ENCODE measurements at regions not wholly inside any gene's neighbourhood (a gene's known extent, or its start where the extent isn't known, plus 50 kb on each side); places are given as distances from the start of the nearest gene placed in this dataset.

DNA sequence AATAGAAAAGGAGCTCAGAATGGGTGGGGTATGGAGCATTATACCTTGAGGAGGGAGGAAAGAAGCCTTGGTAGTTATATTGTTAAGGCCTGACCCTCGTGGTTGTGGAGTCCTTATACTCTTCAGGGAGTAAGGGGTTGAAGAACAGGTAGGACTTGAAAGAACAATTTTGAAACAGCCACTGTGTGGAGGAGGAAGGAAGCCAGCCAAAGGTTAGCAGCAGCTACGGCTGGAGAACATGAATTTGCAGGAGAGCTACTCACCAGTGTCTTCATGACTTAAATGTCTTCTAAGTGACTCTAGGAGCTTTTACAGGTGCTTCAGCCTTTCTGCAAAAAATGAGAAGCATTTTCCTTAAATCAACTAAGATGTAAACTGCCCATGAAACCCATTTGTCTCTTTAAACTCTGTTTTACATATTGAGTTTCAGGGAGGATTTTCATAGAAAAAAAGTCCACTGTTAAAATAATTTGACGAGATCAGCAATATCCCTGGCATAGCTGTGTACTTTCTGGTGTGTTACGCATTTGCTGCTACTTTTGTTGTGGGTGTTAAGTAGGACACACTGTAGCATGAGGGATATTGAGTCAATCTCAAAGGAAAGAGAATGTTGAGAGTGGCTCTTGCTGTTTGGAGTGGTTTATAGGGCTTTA lies 110.6 kb upstream of the ELL2 start:
- no peak for DNase-seq (ENCODE audit: low read depth)

DNA sequence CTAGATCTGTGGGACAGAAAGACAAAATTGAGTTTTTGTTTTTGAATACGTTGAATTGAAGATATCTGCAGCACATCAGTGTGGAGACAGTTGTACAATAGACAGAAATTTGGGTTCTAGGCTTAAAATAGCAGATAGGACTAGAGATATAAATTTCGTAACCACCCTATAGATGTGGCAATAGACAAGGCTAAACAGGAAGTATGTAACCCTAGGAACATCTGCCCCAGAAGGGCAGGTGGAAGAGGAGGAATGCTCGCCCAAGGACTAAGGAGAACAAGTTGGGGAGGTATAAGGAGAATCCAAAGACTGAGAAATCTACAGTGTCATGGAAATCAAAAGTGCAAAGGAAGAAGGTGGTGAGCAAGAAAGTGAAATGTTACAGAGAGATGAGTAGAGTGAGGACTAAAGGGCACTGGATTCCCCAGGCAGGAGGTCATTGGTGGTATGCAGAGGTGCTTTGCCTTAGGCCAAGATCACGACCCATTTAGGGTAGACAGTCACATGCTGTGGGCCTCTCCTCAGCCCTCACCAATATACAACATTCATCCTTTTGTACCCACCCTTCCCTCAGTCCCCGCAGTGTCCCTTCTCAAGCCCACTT lies 109.1 kb upstream of the ELL2 start:
- no peak for DNase-seq (ENCODE audit: low read depth)

DNA sequence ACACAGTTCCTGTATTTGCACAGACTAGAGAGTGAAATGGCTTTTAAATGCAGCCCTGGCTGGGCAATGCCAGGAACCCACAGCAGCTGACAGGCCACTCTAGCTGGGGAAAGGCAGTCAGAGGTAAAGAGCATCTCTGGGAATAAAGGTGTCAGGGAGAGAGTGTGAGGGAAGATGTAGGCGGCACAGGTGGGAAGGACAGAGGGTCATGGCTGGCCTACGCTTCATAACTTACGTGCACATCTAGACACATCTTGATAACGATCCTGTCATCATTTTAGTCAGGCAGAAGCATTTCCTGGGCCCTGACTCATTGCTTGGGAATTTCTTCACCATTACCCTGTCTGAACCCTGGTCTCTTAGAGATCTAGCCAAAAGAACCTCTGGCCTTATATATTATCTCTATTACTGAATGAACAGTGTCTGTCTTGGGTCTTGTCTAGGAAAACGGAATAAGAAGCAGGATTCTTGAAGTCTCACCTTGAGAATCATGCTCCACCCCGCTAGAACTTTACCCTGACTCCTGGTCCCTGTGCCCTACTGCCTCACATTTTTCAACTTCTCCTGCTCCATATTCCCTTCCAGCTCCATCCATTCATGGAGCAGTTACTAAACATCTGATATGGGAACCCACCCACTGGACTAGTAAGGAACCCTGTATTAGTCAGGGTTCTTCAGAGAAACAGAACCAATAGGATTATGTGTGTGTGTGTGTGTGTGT lies 106.4 kb upstream of the ELL2 start:
- peak; percentile 89 for DNase-seq (ENCODE audit: low read depth)

- no peak for DNase-seq (ENCODE audit: low read depth)
These were observed 105.6 kb upstream of the ELL2 start for GRCh38 chr5:96067251-96067650.

GRCh38 chr5:96066386-96066719 lies 104.7 kb upstream of the ELL2 start:
- DNase-seq (ENCODE audit: low read depth), result peak; percentile 54

- no peak for DNase-seq (ENCODE audit: low read depth)
These were observed 104.2 kb upstream of the ELL2 start for GRCh38 chr5:96065685-96066385.

GRCh38 chr5:96064877-96065276 lies 103.2 kb upstream of the ELL2 start:
- DNase-seq (ENCODE audit: low read depth), result no peak

DNA sequence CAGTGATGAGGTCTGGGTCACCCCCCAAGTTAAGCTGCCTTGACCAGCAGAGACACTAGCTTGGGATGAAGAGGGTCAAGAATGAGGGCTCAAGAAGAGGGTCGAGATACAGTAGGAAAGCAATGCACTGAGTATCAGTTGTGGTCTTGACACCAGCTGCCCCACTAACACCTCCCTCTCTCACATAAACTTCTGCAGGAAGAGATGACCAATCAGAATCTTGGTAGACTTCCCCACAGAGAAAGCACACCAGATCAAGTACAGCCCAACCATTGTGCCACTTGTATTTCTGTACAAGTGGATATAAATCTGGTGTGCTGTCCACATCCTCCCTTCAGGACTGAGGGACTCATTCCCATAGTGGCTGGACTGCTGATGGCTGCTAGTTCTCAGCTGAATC lies 101.2 kb upstream of the ELL2 start:
- no peak for DNase-seq (ENCODE audit: low read depth)

GRCh38 chr5:96058084-96058483 lies 96.4 kb upstream of the ELL2 start:
- no peak for DNase-seq (ENCODE audit: low read depth)

GRCh38 chr5:96054311-96055030 lies 92.8 kb upstream of the ELL2 start:
- DNase-seq (ENCODE audit: low read depth), result no peak

- DNase-seq (ENCODE audit: low read depth), result no peak
These were observed 91.5 kb upstream of the ELL2 start for GRCh38 chr5:96053063-96053735.

- DNase-seq (ENCODE audit: low read depth), result no peak
These were observed 90.7 kb upstream of the ELL2 start for GRCh38 chr5:96052374-96052773.

DNA sequence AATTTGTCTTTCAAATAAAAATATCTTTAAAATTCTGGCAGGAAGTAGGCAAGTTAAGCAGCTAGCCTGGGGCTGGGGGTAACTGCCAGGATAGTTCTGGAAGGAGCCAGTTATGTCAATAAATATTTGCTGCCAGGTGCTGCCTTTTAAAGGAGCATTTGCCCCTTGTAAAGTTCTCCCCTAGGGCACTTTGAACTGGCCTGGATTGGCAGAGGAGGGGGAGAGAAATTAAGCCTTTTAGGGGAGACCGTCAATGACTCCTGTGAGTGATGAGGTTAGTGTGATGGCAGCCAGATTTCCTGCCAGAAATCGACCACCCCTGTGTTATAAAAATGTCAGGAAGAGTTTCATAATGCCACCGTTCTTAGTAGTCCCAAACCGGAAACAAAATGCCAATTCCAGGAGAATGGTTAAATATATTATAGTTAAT lies 89.8 kb upstream of the ELL2 start:
- no peak for DNase-seq (ENCODE audit: low read depth)

GRCh38 chr5:96050273-96050880 lies 88.7 kb upstream of the ELL2 start:
- peak; percentile 40 for DNase-seq (ENCODE audit: low read depth)

DNA sequence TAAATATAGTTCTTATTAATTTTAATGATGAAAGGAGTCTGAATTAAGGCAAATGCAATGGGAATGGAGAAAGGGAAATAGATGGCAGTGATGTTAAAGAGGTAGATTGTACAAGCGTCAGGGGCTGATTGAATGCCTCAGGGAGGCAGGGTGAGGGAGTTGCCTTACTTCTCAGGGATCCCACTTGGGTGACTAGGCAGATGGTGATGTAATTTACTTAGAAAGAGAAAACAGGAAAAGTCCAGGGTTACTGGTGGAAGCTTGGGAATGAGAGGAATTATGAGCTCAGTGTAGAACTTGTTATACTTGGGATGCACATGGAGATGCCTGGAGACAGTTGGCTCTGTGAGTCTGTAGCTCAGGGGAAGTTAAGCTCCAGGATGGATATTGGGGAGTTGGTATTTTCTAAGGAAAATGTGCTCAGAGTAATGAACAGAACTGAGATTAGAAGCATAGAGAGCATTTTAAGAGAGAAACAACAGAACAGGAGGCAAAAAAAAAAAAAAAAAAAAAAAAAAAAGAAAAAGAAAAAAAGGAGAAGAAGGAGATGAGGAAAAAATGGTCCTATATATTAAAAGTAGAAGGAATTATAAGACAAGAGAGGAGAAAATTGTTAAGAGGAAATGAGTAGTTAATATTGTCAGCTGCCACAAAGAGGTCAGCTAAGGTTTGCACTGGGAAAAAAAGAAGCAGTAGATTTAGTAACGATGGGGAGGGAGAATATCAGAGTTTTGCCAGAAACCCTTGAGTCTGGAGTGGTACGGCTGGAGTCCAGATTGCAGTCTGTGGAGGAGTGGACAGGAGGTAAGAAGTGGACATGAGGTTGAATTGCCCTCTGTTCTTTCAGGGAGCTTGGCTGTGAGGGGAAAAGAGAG lies 88.0 kb upstream of the ELL2 start:
- DNase-seq (ENCODE audit: low read depth), result peak; percentile 74

GRCh38 chr5:96048763-96049162 lies 87.1 kb upstream of the ELL2 start:
- no peak for DNase-seq (ENCODE audit: low read depth)

GRCh38 chr5:96045888-96046287 lies 84.2 kb upstream of the ELL2 start:
- DNase-seq (ENCODE audit: low read depth), result no peak

DNA sequence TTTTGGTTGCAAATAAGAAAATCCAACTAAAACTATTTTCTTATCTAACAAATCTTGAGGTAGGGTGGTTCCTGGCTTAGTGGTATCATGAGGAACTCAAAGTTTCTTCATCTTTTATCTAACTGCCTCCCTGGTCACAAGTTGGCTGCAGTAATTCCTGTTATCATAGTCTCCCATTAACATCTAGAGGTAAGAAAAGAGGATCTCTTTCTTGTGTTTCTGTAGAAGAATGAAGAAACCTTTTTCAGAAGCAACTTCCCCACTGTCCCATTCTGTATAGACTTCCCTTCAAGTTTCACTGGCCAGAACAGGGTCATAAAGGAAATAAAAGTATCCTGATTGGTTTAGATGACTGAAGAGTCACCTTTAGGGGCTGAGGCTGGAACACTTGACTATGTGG lies 81.8 kb upstream of the ELL2 start:
- DNase-seq (ENCODE audit: low read depth), result no peak

GRCh38 chr5:96037128-96037527 lies 75.5 kb upstream of the ELL2 start:
- peak; percentile 44 for DNase-seq (ENCODE audit: low read depth)

DNA sequence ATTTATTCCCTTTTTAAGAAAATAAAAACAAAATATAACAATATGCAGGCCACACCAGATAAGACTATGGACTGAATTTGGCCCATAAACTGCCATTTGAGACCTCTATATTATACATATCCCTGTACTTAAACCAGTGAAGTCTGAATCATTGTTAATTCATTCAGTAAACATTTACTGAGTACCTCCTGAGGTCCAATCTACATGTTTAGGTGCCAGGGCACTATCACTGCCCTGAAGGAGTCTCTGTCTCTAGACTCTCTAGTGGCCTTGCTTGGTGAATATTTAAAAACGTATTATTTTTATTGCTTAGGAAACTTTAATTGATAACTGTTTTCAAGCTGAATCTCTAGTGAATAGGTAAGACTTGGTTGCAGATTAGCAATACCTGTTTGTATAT lies 74.7 kb upstream of the ELL2 start:
- no peak for DNase-seq (ENCODE audit: low read depth)
